Mucosa of descending colon (tissue), 3 donors: ENCODE measurements at regions not wholly inside any gene's neighbourhood (a gene's known extent, or its start where the extent isn't known, plus 50 kb on each side); places are given as distances from the start of the nearest gene placed in this dataset.

Experiments used
- ATAC-seq: fragments of 200-7000 bp; cut with Tn5 transposase; one replicate; pipeline ENCODE4 v1.9.1; 2020; ENCODE audit warnings: mild to moderate bottlenecking, moderate library complexity
- DNase-seq, 3 donors: peaks; one replicate each; pipeline ENCODE4 v3.0.0-alpha.2; 2020
- H3K36me3 ChIP-seq: fragments of 200-600 bp; one replicate; pipeline ENCODE4 v1.8.0; 2021; ENCODE audit warnings: low read depth, mild to moderate bottlenecking
- H3K4me1 ChIP-seq: fragments of 200-600 bp; one replicate; pipeline ENCODE4 v1.8.0; 2021; ENCODE audit warnings: low read depth, mild to moderate bottlenecking
- H3K4me3 ChIP-seq: fragments of 200-600 bp; one replicate; pipeline ENCODE4 v1.8.0; 2021; ENCODE audit warnings: mild to moderate bottlenecking
- H3K9me3 ChIP-seq: fragments of 200-600 bp; one replicate; pipeline ENCODE4 v1.8.0; 2021; ENCODE audit warnings: mild to moderate bottlenecking
- intact Hi-C, 2 donors: fragments of 100-400 bp; cut with DNase I in 1 of 2; cut with micrococcal nuclease in 1 of 2; formaldehyde crosslinking; loops; one replicate each; pipeline versions ENCODE4 v1.11.0 to v1.11.1; 2022; cut with DNase I, micrococcal nuclease
- TF ChIP-seq, protein P1 (sequence below): fragments of 200-600 bp; IDR thresholded peaks from one replicate; pipeline ENCODE4 v1.8.0; 2022; ENCODE audit warnings: antibody characterized with exemption, mild to moderate bottlenecking
- donor health status: DM: no; HTN: no; CAD: no; lungs with moderate emphysema.
- donor health status: DM: no; HTN: no; CAD: no.
- donor health status: DM: no; HTN: yes; CAD: no.

DNA sequence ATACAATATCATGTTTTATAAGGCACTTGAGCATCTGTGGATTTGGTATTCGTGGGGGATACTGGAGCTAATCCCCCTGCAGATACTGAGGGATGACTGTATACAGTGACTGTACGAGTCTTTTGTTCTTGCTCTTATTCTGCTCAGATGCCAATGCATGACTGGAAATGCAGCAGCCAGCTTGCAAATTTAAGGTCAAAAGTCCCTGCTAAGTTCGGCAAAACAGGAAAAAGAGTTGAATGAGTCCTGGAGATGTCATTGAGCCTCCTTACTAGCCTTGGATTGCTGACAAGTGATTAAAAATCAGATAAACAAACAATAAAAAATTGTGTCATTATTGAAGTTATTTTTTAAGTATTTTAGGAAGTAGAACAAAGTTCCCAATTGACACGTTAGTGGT lies 599.3 kb upstream of the IMPG1 start:
- DNase-seq, result no peak
- Histone ChIP-seq H3K36me3 (no peaks in the 10 kb centered on the region), H3K4me3 (no peak overlapping the region), H3K9me3 (no peaks in the 10 kb centered on the region), H3K4me1 (no peaks in the 10 kb centered on the region)
- intact Hi-C loops, result no loop called here
- ATAC-seq, result no peak
- TF ChIP-seq, protein P1, sequence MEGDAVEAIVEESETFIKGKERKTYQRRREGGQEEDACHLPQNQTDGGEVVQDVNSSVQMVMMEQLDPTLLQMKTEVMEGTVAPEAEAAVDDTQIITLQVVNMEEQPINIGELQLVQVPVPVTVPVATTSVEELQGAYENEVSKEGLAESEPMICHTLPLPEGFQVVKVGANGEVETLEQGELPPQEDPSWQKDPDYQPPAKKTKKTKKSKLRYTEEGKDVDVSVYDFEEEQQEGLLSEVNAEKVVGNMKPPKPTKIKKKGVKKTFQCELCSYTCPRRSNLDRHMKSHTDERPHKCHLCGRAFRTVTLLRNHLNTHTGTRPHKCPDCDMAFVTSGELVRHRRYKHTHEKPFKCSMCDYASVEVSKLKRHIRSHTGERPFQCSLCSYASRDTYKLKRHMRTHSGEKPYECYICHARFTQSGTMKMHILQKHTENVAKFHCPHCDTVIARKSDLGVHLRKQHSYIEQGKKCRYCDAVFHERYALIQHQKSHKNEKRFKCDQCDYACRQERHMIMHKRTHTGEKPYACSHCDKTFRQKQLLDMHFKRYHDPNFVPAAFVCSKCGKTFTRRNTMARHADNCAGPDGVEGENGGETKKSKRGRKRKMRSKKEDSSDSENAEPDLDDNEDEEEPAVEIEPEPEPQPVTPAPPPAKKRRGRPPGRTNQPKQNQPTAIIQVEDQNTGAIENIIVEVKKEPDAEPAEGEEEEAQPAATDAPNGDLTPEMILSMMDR, result no peak

DNA sequence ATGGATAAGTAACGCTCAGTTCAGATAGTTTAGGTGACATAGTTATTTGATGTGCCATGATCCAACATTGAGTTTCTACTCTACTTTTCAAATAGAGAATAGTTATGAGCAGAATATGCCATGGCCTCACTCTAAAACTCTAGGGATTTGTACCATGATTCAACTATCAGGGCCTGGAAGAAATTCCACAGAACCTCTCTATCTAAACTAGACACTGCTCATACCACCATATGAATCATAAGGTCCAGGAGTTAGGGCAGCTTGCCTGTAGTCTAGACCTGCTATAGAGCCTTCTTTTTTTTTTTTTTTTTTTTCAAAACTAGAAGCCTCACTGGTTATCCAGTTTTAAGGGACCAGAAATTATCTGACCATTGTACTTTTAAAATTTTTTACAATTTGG lies 571.8 kb upstream of the IMPG1 start:
- TF ChIP-seq, protein P1, result no peak
- Histone ChIP-seq H3K4me1 (no peaks in the 10 kb centered on the region), H3K9me3 (no peaks in the 10 kb centered on the region), H3K36me3 (no peaks in the 10 kb centered on the region), H3K4me3 (no peak overlapping the region)
- DNase-seq (no peak), ATAC-seq (no peak)
- intact Hi-C loops, result no loop called here

DNA sequence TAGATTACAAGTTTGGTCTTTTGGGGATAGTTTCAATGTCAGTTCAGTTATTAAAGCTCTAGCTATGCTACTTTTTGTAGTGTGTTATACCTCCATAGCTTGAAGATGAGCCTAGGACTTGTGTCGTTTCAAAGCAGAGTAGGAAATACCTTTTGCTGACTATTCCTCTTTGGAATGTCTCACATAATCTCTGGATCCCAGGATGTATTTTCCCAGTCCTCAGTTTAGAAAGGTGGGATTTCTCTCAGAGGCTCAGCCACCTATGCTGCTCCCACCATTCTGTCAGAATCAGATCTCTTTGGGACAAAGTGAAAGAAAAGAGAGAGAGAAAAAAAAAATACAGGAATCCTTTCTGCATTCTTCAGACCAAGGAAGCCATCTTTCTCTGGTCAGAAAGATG lies 567.5 kb upstream of the IMPG1 start:
- no peaks in the 10 kb centered on the region for H3K9me3 ChIP-seq
- H3K36me3 ChIP-seq, result no peaks in the 10 kb centered on the region
- H3K4me3 ChIP-seq, result no peak overlapping the region
- DNase-seq, result no peak
- intact Hi-C loops, result no loop called here
- H3K4me1 ChIP-seq, result no peaks in the 10 kb centered on the region
- TF ChIP-seq, protein P1, result no peak
- no peak for ATAC-seq

DNA sequence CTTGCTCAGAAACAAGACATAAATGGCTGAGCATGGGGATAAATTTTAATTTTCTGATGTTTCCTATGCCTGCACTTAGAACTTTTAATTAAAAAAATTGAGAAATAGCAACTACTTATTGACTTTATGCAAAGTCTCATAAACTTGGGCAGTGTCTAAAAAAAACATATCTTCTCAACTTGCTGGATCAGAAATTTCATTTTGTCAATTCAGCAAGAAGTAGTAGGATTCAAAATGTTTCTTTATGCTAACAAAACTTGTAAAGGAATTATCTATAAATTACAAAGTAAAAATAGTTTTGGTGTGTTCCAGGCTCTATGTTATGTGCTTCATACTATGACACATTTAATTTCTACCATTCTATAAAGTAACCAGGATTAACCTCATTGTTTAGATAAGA lies 562.2 kb upstream of the IMPG1 start:
- DNase-seq (no peak), ATAC-seq (no peak)
- intact Hi-C loops, result no loop called here
- TF ChIP-seq, protein P1, result no peak
- no peak overlapping the region for H3K4me3 ChIP-seq
- H3K9me3 ChIP-seq, result no peaks in the 10 kb centered on the region
- H3K36me3 ChIP-seq, result no peaks in the 10 kb centered on the region
- no peaks in the 10 kb centered on the region for H3K4me1 ChIP-seq

DNA sequence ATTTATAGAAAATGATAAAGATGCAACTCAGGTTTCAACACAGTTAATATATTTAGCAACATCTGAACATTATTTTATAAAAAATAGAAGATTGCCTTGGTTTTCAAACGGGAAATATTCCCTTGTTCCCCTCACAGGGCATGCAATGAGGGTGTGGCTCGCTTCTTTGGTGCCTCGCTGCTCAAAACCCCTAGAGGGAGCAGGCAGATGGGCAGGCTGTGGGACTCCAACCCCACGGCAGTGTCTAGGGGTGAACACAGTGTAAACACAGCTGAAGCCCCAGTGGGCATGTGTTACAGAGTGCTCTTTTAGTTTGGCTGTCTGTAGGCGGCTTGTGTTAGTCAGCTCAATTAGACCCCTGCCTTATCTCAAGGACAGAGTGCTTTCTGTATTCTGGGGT lies 560.8 kb upstream of the IMPG1 start:
- Histone ChIP-seq H3K36me3 (no peaks in the 10 kb centered on the region), H3K4me1 (no peaks in the 10 kb centered on the region), H3K9me3 (no peaks in the 10 kb centered on the region), H3K4me3 (no peak overlapping the region)
- no peak for DNase-seq
- intact Hi-C loops, result no loop called here
- TF ChIP-seq, protein P1, result no peak
- no peak for ATAC-seq

DNA sequence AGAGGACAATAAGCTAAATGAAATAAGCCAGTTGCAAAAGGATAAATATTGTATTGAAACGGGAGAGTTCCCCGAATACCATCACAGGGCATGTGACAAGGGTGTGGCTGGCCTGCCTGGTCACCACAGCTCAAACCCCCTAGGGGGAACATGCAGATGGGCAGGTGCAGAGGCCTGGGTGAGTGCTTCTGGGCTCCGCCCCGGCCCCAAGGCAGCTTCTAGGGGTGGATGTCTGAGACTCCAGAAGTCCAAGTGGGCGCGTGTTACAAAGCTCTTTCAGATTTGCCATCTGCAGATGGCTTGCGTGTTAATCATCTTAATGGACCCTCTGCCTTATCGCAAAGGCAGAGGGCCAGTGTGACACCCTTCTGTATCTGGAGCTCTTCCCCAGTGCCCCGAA lies 559.2 kb upstream of the IMPG1 start:
- H3K36me3 ChIP-seq, result no peaks in the 10 kb centered on the region
- H3K4me3 ChIP-seq, result no peak overlapping the region
- TF ChIP-seq, protein P1, result no peak
- DNase-seq (no peak), ATAC-seq (no peak)
- no peaks in the 10 kb centered on the region for H3K9me3 ChIP-seq
- intact Hi-C loops, result no loop called here
- H3K4me1 ChIP-seq, result no peaks in the 10 kb centered on the region
